Loucy (cell line): ENCODE measurements at regions not wholly inside any gene's neighbourhood (a gene's known extent, or its start where the extent isn't known, plus 50 kb on each side); places are given as distances from the start of the nearest gene placed in this dataset.
A peak's percentile ranks its signal among the peaks of the same experiment; 100 is the strongest.

Experiments used
- H2AFZ ChIP-seq: fragments of 200-600 bp; sonication (generic); 2 replicates; pipeline ENCODE4 v1.6.0; 2016; ENCODE audit warnings: antibody characterized with exemption, mild to moderate bottlenecking, low read length, moderate library complexity
- H3F3A ChIP-seq: fragments of 200-600 bp; 2 replicates; pipeline ENCODE4 v1.6.0; 2016; ENCODE audit warnings: antibody characterized with exemption, low read depth, mild to moderate bottlenecking
- H3K27me3 ChIP-seq: fragments of 200-600 bp; sonication (generic); 2 replicates; pipeline ENCODE4 v1.6.1; 2014; ENCODE audit warnings: low read length, mild to moderate bottlenecking; ENCODE audit not compliant: insufficient read depth, poor library complexity, severe bottlenecking
- H3K36me3 ChIP-seq: fragments of 200-600 bp; sonication (generic); 2 replicates; pipeline ENCODE4 v1.6.1; 2016; ENCODE audit warnings: low read length; ENCODE audit not compliant: insufficient read depth
- H3K4me1 ChIP-seq: fragments of 200-600 bp; sonication (generic); 2 replicates; pipeline ENCODE4 v1.5.1; 2014; ENCODE audit warnings: low read length, mild to moderate bottlenecking; ENCODE audit not compliant: insufficient read depth, poor library complexity, severe bottlenecking
- H3K4me2 ChIP-seq: fragments of 200-600 bp; sonication (generic); 2 replicates; pipeline ENCODE4 v1.6.0; 2014; ENCODE audit warnings: antibody characterized with exemption, low read length, low read depth, mild to moderate bottlenecking; ENCODE audit not compliant: poor library complexity, severe bottlenecking
- H3K4me3 ChIP-seq: fragments of 200-600 bp; sonication (generic); 2 replicates; pipeline ENCODE4 v1.5.1; 2014; ENCODE audit warnings: low read length, mild to moderate bottlenecking, mixed read lengths; ENCODE audit not compliant: poor library complexity, severe bottlenecking
- H3K79me2 ChIP-seq: fragments of 200-600 bp; sonication (generic); 2 replicates; pipeline ENCODE4 v1.6.1; 2014; ENCODE audit warnings: low read length; ENCODE audit not compliant: insufficient read depth
- H3K9ac ChIP-seq: fragments of 200-600 bp; sonication (generic); 2 replicates; pipeline ENCODE4 v1.6.0; 2014; ENCODE audit warnings: mild to moderate bottlenecking, low read depth, low read length, moderate library complexity; ENCODE audit not compliant: poor library complexity, severe bottlenecking
- H3K9me2 ChIP-seq: fragments of 200-600 bp; sonication (generic); replicated peaks from 2 replicates; pipeline ENCODE4 v1.6.1; 2016; ENCODE audit warnings: low read depth, low read length, mixed read lengths
- H3K9me3 ChIP-seq: fragments of 200-600 bp; sonication (generic); 2 replicates; pipeline ENCODE4 v1.6.1; 2014; ENCODE audit warnings: mild to moderate bottlenecking, antibody characterized with exemption, low read length, low read depth; ENCODE audit not compliant: insufficient read depth
- H4K20me1 ChIP-seq: fragments of 200-600 bp; sonication (generic); 2 replicates; pipeline ENCODE4 v1.6.0; 2014; ENCODE audit warnings: antibody characterized with exemption, low read length, mild to moderate bottlenecking; ENCODE audit not compliant: insufficient read depth, poor library complexity, severe bottlenecking
- EZH2phosphoT487 ChIP-seq: fragments of 200-600 bp; IDR thresholded peaks from 2 replicates; pipeline ENCODE4 v1.6.1; 2018; ENCODE audit warnings: antibody characterized with exemption, mild to moderate bottlenecking, moderate library complexity, borderline replicate concordance
- TF ChIP-seq, protein P1 (sequence below): fragments of 200-600 bp; sonication (generic); conservative IDR thresholded peaks from 2 replicates; pipeline ENCODE4 v1.5.1; 2014; ENCODE audit warnings: mild to moderate bottlenecking, antibody characterized with exemption, low read length

DNA sequence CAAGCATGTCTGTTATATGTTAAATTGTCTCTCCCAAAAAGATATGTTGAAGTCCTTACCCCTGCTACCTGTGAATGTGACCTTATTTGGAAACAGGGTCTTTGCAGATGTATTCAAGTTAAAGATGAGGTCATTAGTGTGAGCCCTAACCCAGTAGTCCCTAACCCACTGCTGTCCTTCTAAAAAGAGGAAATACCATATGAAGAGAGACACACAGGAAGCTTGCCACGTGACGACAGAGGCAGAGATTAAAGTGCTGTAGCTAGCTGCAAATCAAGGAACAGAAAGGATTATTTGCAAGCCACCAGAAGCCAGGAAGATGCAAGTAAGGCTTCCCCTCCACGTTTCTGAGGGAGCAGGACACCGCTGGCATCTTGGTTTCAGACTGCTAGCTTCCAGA lies 150.1 kb downstream of the HNRNPD start:
- no peak overlapping the region for H3K9ac ChIP-seq
- H2AFZ ChIP-seq, result peak overlapping the region; percentile 65
- H3K4me2 ChIP-seq, result peak overlapping the region; percentile 42

DNA sequence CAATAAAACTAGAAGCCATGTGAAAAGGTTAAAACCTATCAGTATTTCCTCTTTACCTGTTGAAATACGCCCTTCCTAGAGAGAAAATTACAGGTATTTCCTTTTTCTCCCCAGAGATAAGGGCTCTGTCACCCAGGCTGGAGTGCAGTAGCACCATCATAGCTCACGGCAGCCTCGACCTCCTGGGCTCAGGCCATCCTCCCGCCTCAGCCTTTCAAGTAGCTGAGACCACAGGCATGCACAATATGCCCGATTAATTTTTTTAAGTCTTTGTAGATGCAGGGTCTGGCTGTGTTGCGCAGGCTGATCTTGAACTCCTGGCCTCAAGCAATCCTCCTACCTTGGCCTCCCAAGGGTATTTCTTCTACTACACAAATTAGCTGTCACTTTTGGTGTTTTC lies 154.4 kb downstream of the HNRNPD start:
- no peak overlapping the region for H3K4me2 ChIP-seq
- H3K9ac ChIP-seq, result no peak overlapping the region

More for the DNA sequence above, 150.1 kb downstream of the HNRNPD start:
- Histone ChIP-seq H3K27me3 (no peaks in the 10 kb centered on the region), H3K9me2 (no peaks in the 10 kb centered on the region), H3K79me2 (no peaks in the 10 kb centered on the region), H3K9me3 (no peaks in the 10 kb centered on the region), H3K36me3 (no peaks in the 10 kb centered on the region), H3K4me3 (no peak overlapping the region), H3F3A (no peaks in the 10 kb centered on the region), H3K4me1 (peaks cover 9% of the 10 kb centered on the region), H4K20me1 (no peaks in the 10 kb centered on the region)
- TF ChIP-seq EZH2phosphoT487, result no peak
- TF ChIP-seq, protein P1, sequence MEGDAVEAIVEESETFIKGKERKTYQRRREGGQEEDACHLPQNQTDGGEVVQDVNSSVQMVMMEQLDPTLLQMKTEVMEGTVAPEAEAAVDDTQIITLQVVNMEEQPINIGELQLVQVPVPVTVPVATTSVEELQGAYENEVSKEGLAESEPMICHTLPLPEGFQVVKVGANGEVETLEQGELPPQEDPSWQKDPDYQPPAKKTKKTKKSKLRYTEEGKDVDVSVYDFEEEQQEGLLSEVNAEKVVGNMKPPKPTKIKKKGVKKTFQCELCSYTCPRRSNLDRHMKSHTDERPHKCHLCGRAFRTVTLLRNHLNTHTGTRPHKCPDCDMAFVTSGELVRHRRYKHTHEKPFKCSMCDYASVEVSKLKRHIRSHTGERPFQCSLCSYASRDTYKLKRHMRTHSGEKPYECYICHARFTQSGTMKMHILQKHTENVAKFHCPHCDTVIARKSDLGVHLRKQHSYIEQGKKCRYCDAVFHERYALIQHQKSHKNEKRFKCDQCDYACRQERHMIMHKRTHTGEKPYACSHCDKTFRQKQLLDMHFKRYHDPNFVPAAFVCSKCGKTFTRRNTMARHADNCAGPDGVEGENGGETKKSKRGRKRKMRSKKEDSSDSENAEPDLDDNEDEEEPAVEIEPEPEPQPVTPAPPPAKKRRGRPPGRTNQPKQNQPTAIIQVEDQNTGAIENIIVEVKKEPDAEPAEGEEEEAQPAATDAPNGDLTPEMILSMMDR, result no peak

DNA sequence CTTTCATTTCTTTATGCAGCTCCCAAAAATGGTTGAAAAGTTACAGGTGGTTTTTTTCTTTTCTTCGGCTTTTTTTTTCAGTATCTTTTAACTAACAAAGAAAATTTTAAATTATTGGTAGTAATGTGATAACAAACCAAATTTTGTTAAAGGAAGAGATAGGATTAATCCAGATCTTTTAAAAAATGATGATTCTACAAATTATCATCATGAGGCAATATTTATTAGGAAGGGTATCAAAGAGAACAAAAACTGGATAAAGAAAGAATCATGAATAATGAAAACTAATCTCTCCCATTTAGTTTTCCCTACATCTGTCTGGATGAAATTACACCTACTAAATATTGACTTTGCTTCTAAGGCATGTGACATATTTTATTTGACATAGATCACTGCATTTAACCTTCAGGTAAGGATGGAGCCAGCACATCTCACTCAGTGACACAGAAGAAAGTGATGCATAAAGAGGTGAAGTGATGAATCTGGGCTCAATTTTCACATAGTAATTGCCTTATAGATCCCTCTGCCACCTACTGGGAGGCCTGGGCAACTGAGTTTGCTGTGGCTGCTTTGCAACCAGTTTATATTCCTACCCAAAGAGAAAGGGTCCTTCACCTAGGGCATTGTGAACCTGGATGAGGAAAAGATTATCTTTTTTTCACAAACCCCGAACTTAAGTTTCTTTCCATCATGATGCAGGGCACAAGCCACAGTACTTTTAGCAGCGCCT lies 155.6 kb downstream of the HNRNPD start:
- no peak for TF ChIP-seq EZH2phosphoT487
- TF ChIP-seq, protein P1, result peak; percentile 67
- H4K20me1 ChIP-seq, result no peaks in the 10 kb centered on the region
- H3K79me2 ChIP-seq, result no peaks in the 10 kb centered on the region

More for the DNA sequence above, 154.4 kb downstream of the HNRNPD start:
- Histone ChIP-seq H2AFZ (no peak overlapping the region), H3K9me2 (no peaks in the 10 kb centered on the region), H3K4me1 (peaks cover 13% of the 10 kb centered on the region), H3F3A (no peaks in the 10 kb centered on the region), H3K27me3 (no peaks in the 10 kb centered on the region), H3K36me3 (no peaks in the 10 kb centered on the region), H3K4me3 (no peak overlapping the region), H3K9me3 (no peaks in the 10 kb centered on the region), H4K20me1 (no peaks in the 10 kb centered on the region), H3K79me2 (no peaks in the 10 kb centered on the region)
- TF ChIP-seq, protein P1, result no peak
- no peak for TF ChIP-seq EZH2phosphoT487

More for the DNA sequence above, 155.6 kb downstream of the HNRNPD start:
- Histone ChIP-seq H3K27me3 (no peaks in the 10 kb centered on the region), H3K9ac (no peak overlapping the region), H3K9me2 (no peaks in the 10 kb centered on the region), H3K4me1 (peaks cover 7% of the 10 kb centered on the region), H3K4me2 (no peak overlapping the region), H3K9me3 (no peaks in the 10 kb centered on the region), H2AFZ (no peak overlapping the region), H3K4me3 (no peak overlapping the region), H3F3A (no peaks in the 10 kb centered on the region), H3K36me3 (no peaks in the 10 kb centered on the region)
